GM13977 (cell line): ENCODE measurements at regions not wholly inside any gene's neighbourhood (a gene's known extent, or its start where the extent isn't known, plus 50 kb on each side); places are given as distances from the start of the nearest gene placed in this dataset.

ENCODE experiments used
- DNase-seq: peaks from one replicate; pipeline ENCODE4 v3.0.0; 2012; ENCODE audit warnings: low spot score
- in situ Hi-C: fragments of 300-500 bp; cut with MboI; formaldehyde crosslinking; loops from one replicate; pipeline ENCODE4 v1.12.0; 2022; ENCODE audit warnings: low sequenced_read_pairs, low pct_unique_long_range_greater_than_20kb, mixed read lengths, inconsistent platforms; ENCODE audit not compliant: unreplicated experiment
- TF ChIP-seq, protein P1 (sequence below): IDR thresholded peaks from 2 replicates; pipeline ENCODE4 v1.5.1; 2012; ENCODE audit warnings: mild to moderate bottlenecking, control low read depth; ENCODE audit not compliant: insufficient read depth; ENCODE audit errors: extremely low read depth, missing control alignments

DNA sequence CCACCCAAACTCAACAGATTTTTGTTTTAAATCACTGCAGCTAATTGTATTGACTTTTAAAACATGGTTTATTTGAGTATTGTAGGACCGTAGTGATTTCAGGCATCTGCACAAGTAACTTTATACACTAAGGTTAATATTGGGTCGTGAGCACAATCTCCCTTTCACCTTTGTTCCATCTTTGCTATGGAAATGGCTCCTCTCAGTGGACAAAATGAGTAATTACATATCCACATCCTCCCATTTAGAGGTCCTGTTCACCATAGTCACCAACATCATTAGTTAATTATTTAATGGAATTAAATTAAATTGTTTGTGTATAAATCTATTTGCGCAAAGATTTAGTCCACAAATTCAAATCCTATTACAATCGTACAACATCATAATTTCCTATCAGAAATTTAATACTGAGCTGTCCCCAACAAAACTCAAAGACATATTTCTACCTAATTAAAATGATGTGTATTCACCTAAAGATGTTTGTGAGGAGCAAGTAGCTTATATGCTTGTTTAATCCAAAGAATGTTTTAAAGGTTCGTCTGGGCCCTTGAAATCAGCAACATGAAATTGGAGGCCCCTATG lies 173.0 kb upstream of the DAPK1 start:
- DNase-seq = peak; percentile 62
- in situ Hi-C loops = loop anchor here (10.0 to 25.0 kb wide), 4 partner anchors 340 to 887 kb away; no protein-coding TSS in a partner anchor
- TF ChIP-seq, protein P1, sequence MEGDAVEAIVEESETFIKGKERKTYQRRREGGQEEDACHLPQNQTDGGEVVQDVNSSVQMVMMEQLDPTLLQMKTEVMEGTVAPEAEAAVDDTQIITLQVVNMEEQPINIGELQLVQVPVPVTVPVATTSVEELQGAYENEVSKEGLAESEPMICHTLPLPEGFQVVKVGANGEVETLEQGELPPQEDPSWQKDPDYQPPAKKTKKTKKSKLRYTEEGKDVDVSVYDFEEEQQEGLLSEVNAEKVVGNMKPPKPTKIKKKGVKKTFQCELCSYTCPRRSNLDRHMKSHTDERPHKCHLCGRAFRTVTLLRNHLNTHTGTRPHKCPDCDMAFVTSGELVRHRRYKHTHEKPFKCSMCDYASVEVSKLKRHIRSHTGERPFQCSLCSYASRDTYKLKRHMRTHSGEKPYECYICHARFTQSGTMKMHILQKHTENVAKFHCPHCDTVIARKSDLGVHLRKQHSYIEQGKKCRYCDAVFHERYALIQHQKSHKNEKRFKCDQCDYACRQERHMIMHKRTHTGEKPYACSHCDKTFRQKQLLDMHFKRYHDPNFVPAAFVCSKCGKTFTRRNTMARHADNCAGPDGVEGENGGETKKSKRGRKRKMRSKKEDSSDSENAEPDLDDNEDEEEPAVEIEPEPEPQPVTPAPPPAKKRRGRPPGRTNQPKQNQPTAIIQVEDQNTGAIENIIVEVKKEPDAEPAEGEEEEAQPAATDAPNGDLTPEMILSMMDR = peak; percentile 70

DNA sequence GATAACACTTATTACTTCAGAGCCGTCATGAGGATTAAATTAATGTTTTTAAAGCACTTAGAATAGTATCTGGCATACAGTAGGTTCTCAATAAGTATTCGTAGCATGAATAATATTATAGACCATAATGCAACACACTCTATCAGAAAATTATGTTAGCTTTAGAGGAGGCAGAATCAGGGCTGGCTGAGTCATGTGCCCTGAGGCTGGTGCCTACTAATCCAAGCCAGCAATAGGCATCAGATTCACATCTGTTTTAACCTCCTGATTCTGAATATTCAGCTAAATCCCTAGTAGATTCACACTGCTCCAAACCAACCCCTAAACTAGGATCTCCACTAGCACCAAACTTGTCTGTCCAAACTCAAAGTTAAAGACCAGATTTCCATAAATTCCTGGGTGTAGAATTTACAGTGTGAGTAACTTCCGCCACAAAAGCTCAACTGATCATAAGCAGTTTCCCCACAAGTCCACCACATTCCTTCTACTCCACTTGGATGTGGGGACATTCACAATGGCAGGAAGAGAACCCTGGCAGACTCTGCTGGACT lies 170.0 kb upstream of the DAPK1 start:
- no peak for DNase-seq
- TF ChIP-seq, protein P1 = no peak
- in situ Hi-C loops = loop anchor here (10.0 to 25.0 kb wide), 2 partner anchors 337 to 485 kb away; no protein-coding TSS in a partner anchor

DNA sequence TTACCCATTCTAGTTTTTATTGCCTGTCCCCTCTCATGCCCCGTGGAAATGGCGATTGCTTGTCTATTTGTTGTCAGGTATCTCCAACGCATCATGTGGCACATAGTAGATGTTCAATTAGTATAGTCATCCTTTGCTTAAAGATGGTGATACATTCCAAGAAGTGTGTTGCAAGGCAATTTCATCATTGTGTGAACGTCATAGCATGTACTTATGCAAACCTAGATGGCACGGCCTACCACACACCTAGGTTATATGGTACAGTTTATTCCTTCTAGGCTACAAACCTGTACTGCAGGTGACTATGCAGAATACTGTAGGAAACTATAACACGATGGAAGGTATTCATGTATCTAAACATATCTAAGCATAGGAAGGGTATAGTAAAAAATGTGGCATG lies 163.9 kb upstream of the DAPK1 start:
- TF ChIP-seq, protein P1 = no peak
- no peak for DNase-seq
- in situ Hi-C loops = loop anchor here (25.0 kb wide), 1 partner anchor 478 kb away; no protein-coding TSS in a partner anchor

DNA sequence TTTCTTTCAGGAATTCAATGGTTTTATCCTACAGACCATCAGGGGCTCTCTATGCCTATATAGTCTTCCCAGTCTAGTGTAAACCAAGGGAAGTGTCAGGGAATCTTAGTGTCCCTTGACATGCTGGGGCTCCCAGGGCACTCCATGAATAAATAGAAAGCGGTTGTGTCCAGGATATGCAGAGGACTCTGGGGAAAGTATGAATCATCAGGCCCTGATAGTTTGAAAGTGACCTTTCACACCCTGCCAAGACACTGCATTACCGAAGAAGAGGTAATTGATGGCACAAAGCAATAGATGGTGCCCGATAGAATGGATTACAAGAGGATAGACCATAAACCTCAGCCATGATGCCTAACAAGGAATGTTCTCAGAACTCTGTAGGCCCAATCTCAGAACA lies 163.3 kb upstream of the DAPK1 start:
- in situ Hi-C loops = loop anchor here (25.0 kb wide), 1 partner anchor 478 kb away; no protein-coding TSS in a partner anchor
- no peak for DNase-seq
- TF ChIP-seq, protein P1 = no peak

DNA sequence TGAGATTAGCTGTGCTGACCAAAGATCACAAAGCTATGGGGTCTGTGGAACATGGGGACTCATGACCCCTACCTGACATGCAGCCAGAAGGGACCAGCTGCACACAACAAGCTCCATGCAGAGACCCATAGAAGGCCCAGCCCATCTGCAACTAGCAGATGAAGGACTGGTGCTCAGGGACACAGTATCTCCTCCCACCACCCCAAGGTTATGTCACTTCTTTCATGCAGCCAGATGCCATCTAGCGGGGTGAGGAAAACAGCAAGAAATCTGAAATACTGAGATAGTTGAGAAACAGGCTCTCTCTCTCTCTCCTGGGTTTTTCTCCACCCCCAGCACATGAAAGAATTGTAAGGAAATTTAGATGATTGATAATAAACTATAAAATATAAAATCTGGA lies 161.3 kb upstream of the DAPK1 start:
- TF ChIP-seq, protein P1 = peak; percentile 42
- peak; percentile 26 for DNase-seq
- in situ Hi-C loops = loop anchor here (25.0 kb wide), 1 partner anchor 476 kb away; no protein-coding TSS in a partner anchor

DNA sequence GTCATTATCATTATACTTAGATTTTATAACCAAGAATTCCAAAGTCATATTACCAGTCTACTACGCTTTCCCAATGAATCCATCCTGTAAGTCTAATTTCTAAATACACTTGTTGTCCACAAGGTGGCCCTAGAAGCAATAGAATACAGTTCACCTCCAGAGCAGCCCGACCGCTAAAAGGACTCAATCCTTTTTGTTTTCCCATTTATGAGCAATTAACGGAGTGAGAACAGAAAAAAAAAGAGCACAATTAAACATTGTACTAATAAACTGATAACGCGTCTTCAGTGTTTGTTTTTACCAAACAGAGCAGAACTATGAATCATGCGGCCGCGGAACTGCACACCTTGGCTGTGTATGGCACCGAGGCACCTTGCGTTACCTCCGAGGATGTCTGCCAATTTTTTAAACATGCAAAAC lies 160.7 kb upstream of the DAPK1 start:
- in situ Hi-C loops = loop anchor here (25.0 kb wide), 1 partner anchor 475 kb away; no protein-coding TSS in a partner anchor
- TF ChIP-seq, protein P1 = peak; percentile 65

More for the DNA sequence above, 160.7 kb upstream of the DAPK1 start:
- peak; percentile 60 for DNase-seq
